H1 (cell line): ENCODE measurements at regions not wholly inside any gene's neighbourhood (a gene's known extent, or its start where the extent isn't known, plus 50 kb on each side); places are given as distances from the start of the nearest gene placed in this dataset.

ENCODE experiments used
- BRCA1 ChIP-seq: IDR thresholded peaks from 2 replicates; pipeline ENCODE4 v1.6.1; 2012; ENCODE audit warnings: low read depth, low read length, improper control_type of control experiment
- CBX5 ChIP-seq: fragments of 300-800, 300-1000 bp; sonication (generic); IDR thresholded peaks from 2 replicates; pipeline ENCODE4 v1.7.1; 2016; ENCODE audit warnings: antibody characterized with exemption, low read length, low read depth

DNA sequence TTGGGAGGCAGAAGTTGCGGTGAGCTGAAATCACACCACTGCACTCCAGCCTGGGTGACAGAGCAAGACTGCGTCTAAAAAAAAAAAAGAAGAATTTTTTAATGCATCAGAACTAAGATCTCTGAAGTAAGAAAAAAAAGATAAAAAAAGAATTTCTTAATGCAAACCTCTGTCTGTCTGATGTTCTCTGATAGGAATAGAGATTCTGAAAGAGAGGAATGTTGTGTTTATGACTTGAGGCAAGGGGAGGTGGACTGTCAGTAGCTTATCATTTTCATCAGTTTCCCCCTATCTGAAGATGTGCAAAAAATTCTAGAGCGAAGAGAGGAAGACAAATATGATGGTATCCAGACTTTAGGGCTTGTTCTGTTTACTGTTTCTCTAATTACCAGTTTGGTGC lies 121.5 kb downstream of the SEC23IP start (continued):
- no peak for TF ChIP-seq CBX5
- no peak for TF ChIP-seq BRCA1
- TF ChIP-seq, all 59 proteins: peak for 0
